ENCODE measurements at regions not wholly inside any gene's neighbourhood (a gene's known extent, or its start where the extent isn't known, plus 50 kb on each side); places are given as distances from the start of the nearest gene placed in this dataset.

GRCh38 chr15:47470983-47471382 lies 246.3 kb upstream of the SEMA6D start:
- H3K27me3 ChIP-seq (replicated peaks; ENCODE audit: insufficient read depth, low read length): no peaks in the 10 kb centered on the region
- TF ChIP-seq EZH2phosphoT487 (IDR thresholded peaks at IDR 0.05; ENCODE audit: low read length): no peak
- no peak for TF ChIP-seq CTCF (IDR thresholded peaks at IDR 0.05; ENCODE audit: low read length)
- TF ChIP-seq EZH2 (optimal IDR thresholded peaks at IDR 0.05; ENCODE audit: low read depth, low read length): no peak
- no peak overlapping the region for H3K27ac ChIP-seq (ENCODE audit: low read length)
- H3K36me3 ChIP-seq (replicated peaks; ENCODE audit: insufficient read depth, low read length): no peaks in the 10 kb centered on the region
- H3K9me3 ChIP-seq (replicated peaks; ENCODE audit: insufficient read depth, low read length): no peaks in the 10 kb centered on the region
- H2AFZ ChIP-seq (ENCODE audit: low read length): no peak overlapping the region
- no peaks in the 10 kb centered on the region for H3K9me2 ChIP-seq (replicated peaks; ENCODE audit: insufficient read depth, low read length)
- H3K9ac ChIP-seq (ENCODE audit: low read length): no peak overlapping the region
- no peak overlapping the region for H3K4me2 ChIP-seq (ENCODE audit: low read depth, low read length)
- no peak for DNase-seq
- no peaks in the 10 kb centered on the region for H3K79me2 ChIP-seq (ENCODE audit: low read length)
- no peaks in the 10 kb centered on the region for H3K4me1 ChIP-seq (ENCODE audit: low read length)
- H4K20me1 ChIP-seq (ENCODE audit: insufficient read depth, low read length): no peaks in the 10 kb centered on the region
- H3F3A ChIP-seq (ENCODE audit: insufficient read depth, low read length): no peaks in the 10 kb centered on the region
- H3K4me3 ChIP-seq (ENCODE audit: low read length): no peak overlapping the region

GRCh38 chr15:47473106-47473725 lies 244.1 kb upstream of the SEMA6D start:
- H3F3A ChIP-seq (ENCODE audit: insufficient read depth, low read length): no peaks in the 10 kb centered on the region
- H3K9ac ChIP-seq (ENCODE audit: low read length): no peak overlapping the region
- H3K9me3 ChIP-seq (replicated peaks; ENCODE audit: insufficient read depth, low read length): no peaks in the 10 kb centered on the region
- no peak for DNase-seq
- no peaks in the 10 kb centered on the region for H3K9me2 ChIP-seq (replicated peaks; ENCODE audit: insufficient read depth, low read length)
- H3K27ac ChIP-seq (ENCODE audit: low read length): no peak overlapping the region
- H3K27me3 ChIP-seq (replicated peaks; ENCODE audit: insufficient read depth, low read length): no peaks in the 10 kb centered on the region
- H3K79me2 ChIP-seq (ENCODE audit: low read length): no peaks in the 10 kb centered on the region
- TF ChIP-seq EZH2phosphoT487 (IDR thresholded peaks at IDR 0.05; ENCODE audit: low read length) (no peak), EZH2 (optimal IDR thresholded peaks at IDR 0.05; ENCODE audit: low read depth, low read length) (no peak), CTCF (IDR thresholded peaks at IDR 0.05; ENCODE audit: low read length) (no peak)
- no peak overlapping the region for H2AFZ ChIP-seq (ENCODE audit: low read length)
- no peaks in the 10 kb centered on the region for H4K20me1 ChIP-seq (ENCODE audit: insufficient read depth, low read length)
- no peak overlapping the region for H3K4me2 ChIP-seq (ENCODE audit: low read depth, low read length)
- no peaks in the 10 kb centered on the region for H3K4me1 ChIP-seq (ENCODE audit: low read length)
- H3K36me3 ChIP-seq (replicated peaks; ENCODE audit: insufficient read depth, low read length): no peaks in the 10 kb centered on the region
- H3K4me3 ChIP-seq (ENCODE audit: low read length): no peak overlapping the region

- H3K9ac ChIP-seq (ENCODE audit: low read length): no peak overlapping the region
- H3K4me1 ChIP-seq (ENCODE audit: low read length): no peaks in the 10 kb centered on the region
- H3K4me2 ChIP-seq (ENCODE audit: low read depth, low read length): no peak overlapping the region
- no peak overlapping the region for H3K4me3 ChIP-seq (ENCODE audit: low read length)
- H3K9me2 ChIP-seq (replicated peaks; ENCODE audit: insufficient read depth, low read length): no peaks in the 10 kb centered on the region
- no peak for TF ChIP-seq CTCF (IDR thresholded peaks at IDR 0.05; ENCODE audit: low read length)
- no peak for TF ChIP-seq EZH2phosphoT487 (IDR thresholded peaks at IDR 0.05; ENCODE audit: low read length)
- no peak for TF ChIP-seq EZH2 (optimal IDR thresholded peaks at IDR 0.05; ENCODE audit: low read depth, low read length)
- H3K27ac ChIP-seq (ENCODE audit: low read length): no peak overlapping the region
- no peaks in the 10 kb centered on the region for H3K36me3 ChIP-seq (replicated peaks; ENCODE audit: insufficient read depth, low read length)
- no peak for DNase-seq
- no peaks in the 10 kb centered on the region for H3K79me2 ChIP-seq (ENCODE audit: low read length)
- H3F3A ChIP-seq (ENCODE audit: insufficient read depth, low read length): no peaks in the 10 kb centered on the region
- no peaks in the 10 kb centered on the region for H3K9me3 ChIP-seq (replicated peaks; ENCODE audit: insufficient read depth, low read length)
- H3K27me3 ChIP-seq (replicated peaks; ENCODE audit: insufficient read depth, low read length): no peaks in the 10 kb centered on the region
- no peaks in the 10 kb centered on the region for H4K20me1 ChIP-seq (ENCODE audit: insufficient read depth, low read length)
- H2AFZ ChIP-seq (ENCODE audit: low read length): no peak overlapping the region
Observed at GRCh38 chr15:47473832-47474231, 243.5 kb upstream of the SEMA6D start.

Data from MM.1S (cell line).